OCI-LY1 (cell line): ENCODE measurements at regions not wholly inside any gene's neighbourhood (a gene's known extent, or its start where the extent isn't known, plus 50 kb on each side); places are given as distances from the start of the nearest gene placed in this dataset.

Source experiments
- H2AFZ ChIP-seq: fragments of 200-600 bp; sonication (generic), shearing (Covaris generic); 2 replicates; pipeline ENCODE4 v1.6.0; 2014; ENCODE audit warnings: antibody characterized with exemption, mild to moderate bottlenecking, low read length
- H3F3A ChIP-seq: fragments of 200-600 bp; sonication (generic), shearing (Covaris generic); 2 replicates; pipeline ENCODE4 v1.6.0; 2014; ENCODE audit warnings: mild to moderate bottlenecking, antibody characterized with exemption, low read length, moderate library complexity; ENCODE audit not compliant: insufficient read depth
- H3K27ac ChIP-seq: fragments of 200-600 bp; sonication (generic); 2 replicates; pipeline ENCODE4 v1.5.1; 2014; ENCODE audit warnings: low read length, mixed run types, mild to moderate bottlenecking, low read depth; ENCODE audit not compliant: poor library complexity, severe bottlenecking
- H3K27me3 ChIP-seq: fragments of 200-600 bp; sonication (generic); 2 replicates; pipeline ENCODE4 v1.6.0; 2014; ENCODE audit warnings: antibody characterized with exemption, mild to moderate bottlenecking, low read length, moderate library complexity; ENCODE audit not compliant: insufficient read depth
- H3K36me3 ChIP-seq: fragments of 200-600 bp; sonication (generic); 2 replicates; pipeline ENCODE4 v1.6.1; 2014; ENCODE audit warnings: mild to moderate bottlenecking, antibody characterized with exemption, low read length, moderate library complexity, mixed read lengths; ENCODE audit not compliant: insufficient read depth
- H3K4me1 ChIP-seq: fragments of 200-600 bp; sonication (generic); 2 replicates; pipeline ENCODE4 v1.5.1; 2014; ENCODE audit warnings: mild to moderate bottlenecking, low read length, moderate library complexity; ENCODE audit not compliant: insufficient read depth, severe bottlenecking
- H3K4me2 ChIP-seq: fragments of 200-600 bp; sonication (generic), shearing (Covaris generic); 2 replicates; pipeline ENCODE4 v1.6.1; 2014; ENCODE audit warnings: low read length
- H3K4me3 ChIP-seq: fragments of 200-600 bp; sonication (generic); 2 replicates; pipeline ENCODE4 v1.5.1; 2014; ENCODE audit warnings: low read length, low read depth, mild to moderate bottlenecking, mixed read lengths; ENCODE audit not compliant: poor library complexity, severe bottlenecking
- H3K79me2 ChIP-seq: fragments of 200-600 bp; shearing (Covaris generic); 2 replicates; pipeline ENCODE4 v1.6.1; 2016; ENCODE audit warnings: mixed run types, low read length, mixed read lengths; ENCODE audit not compliant: insufficient read depth
- H3K9ac ChIP-seq: fragments of 200-600 bp; sonication (generic), shearing (Covaris generic); 2 replicates; pipeline ENCODE4 v1.6.1; 2014; ENCODE audit warnings: mild to moderate bottlenecking, low read length, mixed read lengths
- H3K9me2 ChIP-seq: fragments of 200-600 bp; sonication (generic), shearing (Covaris generic); 2 replicates; pipeline ENCODE4 v1.6.1; 2014; ENCODE audit warnings: low read depth, mild to moderate bottlenecking, low read length, mixed read lengths
- H3K9me3 ChIP-seq: fragments of 200-600 bp; shearing (Covaris generic); 2 replicates; pipeline ENCODE4 v1.6.1; 2014; ENCODE audit warnings: low read length, mixed read lengths
- H4K20me1 ChIP-seq: fragments of 200-600 bp; sonication (generic), shearing (Covaris generic); 2 replicates; pipeline ENCODE4 v1.6.0; 2016; ENCODE audit warnings: mild to moderate bottlenecking, low read length; ENCODE audit not compliant: insufficient read depth
- CTCF ChIP-seq: fragments of 200-600 bp; sonication (generic), shearing (Covaris generic); IDR thresholded peaks from 2 replicates; pipeline ENCODE4 v1.5.1; 2017; ENCODE audit warnings: mild to moderate bottlenecking, antibody characterized with exemption, low read length, moderate library complexity, mixed read lengths
- EZH2 ChIP-seq: fragments of 200-600 bp; sonication (generic), shearing (Covaris generic); IDR thresholded peaks from 2 replicates; pipeline ENCODE4 v1.8.0; 2017; ENCODE audit warnings: borderline replicate concordance, mixed run types, mild to moderate bottlenecking, antibody characterized with exemption, low read length, moderate library complexity, mixed read lengths

GRCh38 chr7:24472093-24472492, 101.2 kb upstream of the PALS2 start:
- no peak for TF ChIP-seq CTCF
- no peak for TF ChIP-seq EZH2
- Histone ChIP-seq H2AFZ (no peak overlapping the region), H4K20me1 (no peaks in the 10 kb centered on the region), H3K4me2 (no peak overlapping the region), H3K4me1 (no peaks in the 10 kb centered on the region), H3K27me3 (no peaks in the 10 kb centered on the region), H3F3A (no peaks in the 10 kb centered on the region), H3K27ac (no peak overlapping the region), H3K9ac (no peak overlapping the region), H3K79me2 (no peaks in the 10 kb centered on the region), H3K9me2 (no peaks in the 10 kb centered on the region), H3K9me3 (no peaks in the 10 kb centered on the region), H3K4me3 (no peak overlapping the region), H3K36me3 (no peaks in the 10 kb centered on the region)

- no peaks in the 10 kb centered on the region for H4K20me1 ChIP-seq
- no peak overlapping the region for H3K9ac ChIP-seq
- H3K27ac ChIP-seq: no peak overlapping the region
- no peaks in the 10 kb centered on the region for H3K27me3 ChIP-seq
- H3K4me1 ChIP-seq: no peaks in the 10 kb centered on the region
- no peaks in the 10 kb centered on the region for H3K9me2 ChIP-seq
- no peak overlapping the region for H3K4me3 ChIP-seq
- no peaks in the 10 kb centered on the region for H3K9me3 ChIP-seq
- no peaks in the 10 kb centered on the region for H3K79me2 ChIP-seq
- TF ChIP-seq EZH2 (no peak), CTCF (no peak; the same call in 1 of the 2 replicates)
- no peak overlapping the region for H3K4me2 ChIP-seq
- H3K36me3 ChIP-seq: no peaks in the 10 kb centered on the region
- no peak overlapping the region for H2AFZ ChIP-seq
- H3F3A ChIP-seq: no peaks in the 10 kb centered on the region
Observed at GRCh38 chr7:24475166-24475961, 97.9 kb upstream of the PALS2 start.

GRCh38 chr7:24476227-24476626, 97.0 kb upstream of the PALS2 start:
- no peak overlapping the region for H3K4me3 ChIP-seq
- H2AFZ ChIP-seq: no peak overlapping the region
- TF ChIP-seq EZH2 (no peak), CTCF (no peak)
- H4K20me1 ChIP-seq: no peaks in the 10 kb centered on the region
- no peaks in the 10 kb centered on the region for H3K9me3 ChIP-seq
- no peaks in the 10 kb centered on the region for H3K79me2 ChIP-seq
- H3K4me2 ChIP-seq: no peak overlapping the region
- H3K4me1 ChIP-seq: no peaks in the 10 kb centered on the region
- H3K36me3 ChIP-seq: no peaks in the 10 kb centered on the region
- H3F3A ChIP-seq: no peaks in the 10 kb centered on the region
- H3K27ac ChIP-seq: no peak overlapping the region
- no peaks in the 10 kb centered on the region for H3K27me3 ChIP-seq
- no peak overlapping the region for H3K9ac ChIP-seq
- H3K9me2 ChIP-seq: no peaks in the 10 kb centered on the region
